HG03060 (cell line): ENCODE measurements at regions not wholly inside any gene's neighbourhood (a gene's known extent, or its start where the extent isn't known, plus 50 kb on each side); places are given as distances from the start of the nearest gene placed in this dataset.
A peak's percentile ranks its signal among the peaks of the same experiment; 100 is the strongest.

Experiments
- ATAC-seq: cut with Tn5 transposase; IDR thresholded peaks from one replicate; pipeline ENCODE4 v1.9.1; 2021; ENCODE audit warnings: low read depth, moderate number of reproducible peaks; ENCODE audit not compliant: unreplicated experiment

- no peak for ATAC-seq
These were observed 116.2 kb upstream of the GPR26 start for GRCh38 chr10:123549761-123550454.

GRCh38 chr10:123550675-123551096, 115.5 kb upstream of the GPR26 start:
- no peak for ATAC-seq

GRCh38 chr10:123551259-123551658, 114.9 kb upstream of the GPR26 start:
- no peak for ATAC-seq

GRCh38 chr10:123552760-123553554, 113.2 kb upstream of the GPR26 start:
- ATAC-seq, result peak; percentile 63

GRCh38 chr10:123553810-123554430, 112.2 kb upstream of the GPR26 start:
- ATAC-seq, result peak; percentile 34

GRCh38 chr10:123554656-123555055, 111.5 kb upstream of the GPR26 start:
- ATAC-seq, result no peak

- no peak for ATAC-seq
These were observed 110.5 kb upstream of the GPR26 start for GRCh38 chr10:123555616-123556015.

GRCh38 chr10:123556049-123556448, 110.1 kb upstream of the GPR26 start:
- no peak for ATAC-seq

- ATAC-seq, result no peak
These were observed 109.4 kb upstream of the GPR26 start for GRCh38 chr10:123556736-123557135.

GRCh38 chr10:123557366-123558108, 108.6 kb upstream of the GPR26 start:
- no peak for ATAC-seq

GRCh38 chr10:123558651-123559050, 107.5 kb upstream of the GPR26 start:
- ATAC-seq, result no peak

- no peak for ATAC-seq
These were observed 106.9 kb upstream of the GPR26 start for GRCh38 chr10:123559066-123559822.

- ATAC-seq, result no peak
These were observed 106.4 kb upstream of the GPR26 start for GRCh38 chr10:123559823-123560092.

GRCh38 chr10:123560301-123561140, 105.6 kb upstream of the GPR26 start:
- ATAC-seq, result no peak

GRCh38 chr10:123561141-123561440, 105.1 kb upstream of the GPR26 start:
- no peak for ATAC-seq

- no peak for ATAC-seq
These were observed 103.8 kb upstream of the GPR26 start for GRCh38 chr10:123562387-123562786.

- ATAC-seq, result no peak
These were observed 103.2 kb upstream of the GPR26 start for GRCh38 chr10:123562811-123563580.

- ATAC-seq, result no peak
These were observed 102.6 kb upstream of the GPR26 start for GRCh38 chr10:123563581-123563855.

GRCh38 chr10:123563994-123564393, 102.2 kb upstream of the GPR26 start:
- no peak for ATAC-seq
